GM12865 (cell line): ENCODE measurements at regions not wholly inside any gene's neighbourhood (a gene's known extent, or its start where the extent isn't known, plus 50 kb on each side); places are given as distances from the start of the nearest gene placed in this dataset.

Experiments
- DNase-seq: peaks from one replicate; pipeline ENCODE4 v3.0.0; 2010; ENCODE audit warnings: low read depth
- H3K4me3 ChIP-seq: 2 replicates; pipeline ENCODE4 v1.5.1; 2011; ENCODE audit warnings: mild to moderate bottlenecking, low read depth, low read length, control low read depth
- TF ChIP-seq, protein P1 (sequence below): IDR thresholded peaks from 2 replicates; pipeline ENCODE4 v1.5.1; 2011; ENCODE audit warnings: low read length, control low read depth, low read depth, inconsistent platforms; ENCODE audit not compliant: insufficient read depth; ENCODE audit errors: missing control alignments

DNA sequence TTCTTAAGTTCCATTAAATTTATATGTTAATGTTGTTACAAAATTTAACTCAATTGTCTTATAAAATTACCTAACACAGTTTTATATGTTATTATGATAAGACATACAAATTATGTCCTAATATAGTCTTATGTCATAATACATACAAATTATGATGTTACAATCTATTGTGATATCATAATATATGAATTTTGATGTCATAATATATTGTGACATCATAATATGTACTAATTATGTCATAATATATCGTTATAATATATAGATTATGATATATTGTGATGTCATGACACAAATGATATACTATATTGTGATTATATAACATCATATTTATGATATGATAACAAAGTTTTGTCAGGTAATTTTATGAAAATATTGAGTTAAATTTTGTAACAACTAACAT is 1789.6 kb downstream of the TP53TG3F start:
- H3K4me3 ChIP-seq: no peak overlapping the region
- TF ChIP-seq, protein P1, sequence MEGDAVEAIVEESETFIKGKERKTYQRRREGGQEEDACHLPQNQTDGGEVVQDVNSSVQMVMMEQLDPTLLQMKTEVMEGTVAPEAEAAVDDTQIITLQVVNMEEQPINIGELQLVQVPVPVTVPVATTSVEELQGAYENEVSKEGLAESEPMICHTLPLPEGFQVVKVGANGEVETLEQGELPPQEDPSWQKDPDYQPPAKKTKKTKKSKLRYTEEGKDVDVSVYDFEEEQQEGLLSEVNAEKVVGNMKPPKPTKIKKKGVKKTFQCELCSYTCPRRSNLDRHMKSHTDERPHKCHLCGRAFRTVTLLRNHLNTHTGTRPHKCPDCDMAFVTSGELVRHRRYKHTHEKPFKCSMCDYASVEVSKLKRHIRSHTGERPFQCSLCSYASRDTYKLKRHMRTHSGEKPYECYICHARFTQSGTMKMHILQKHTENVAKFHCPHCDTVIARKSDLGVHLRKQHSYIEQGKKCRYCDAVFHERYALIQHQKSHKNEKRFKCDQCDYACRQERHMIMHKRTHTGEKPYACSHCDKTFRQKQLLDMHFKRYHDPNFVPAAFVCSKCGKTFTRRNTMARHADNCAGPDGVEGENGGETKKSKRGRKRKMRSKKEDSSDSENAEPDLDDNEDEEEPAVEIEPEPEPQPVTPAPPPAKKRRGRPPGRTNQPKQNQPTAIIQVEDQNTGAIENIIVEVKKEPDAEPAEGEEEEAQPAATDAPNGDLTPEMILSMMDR: no peak
- no peak for DNase-seq

DNA sequence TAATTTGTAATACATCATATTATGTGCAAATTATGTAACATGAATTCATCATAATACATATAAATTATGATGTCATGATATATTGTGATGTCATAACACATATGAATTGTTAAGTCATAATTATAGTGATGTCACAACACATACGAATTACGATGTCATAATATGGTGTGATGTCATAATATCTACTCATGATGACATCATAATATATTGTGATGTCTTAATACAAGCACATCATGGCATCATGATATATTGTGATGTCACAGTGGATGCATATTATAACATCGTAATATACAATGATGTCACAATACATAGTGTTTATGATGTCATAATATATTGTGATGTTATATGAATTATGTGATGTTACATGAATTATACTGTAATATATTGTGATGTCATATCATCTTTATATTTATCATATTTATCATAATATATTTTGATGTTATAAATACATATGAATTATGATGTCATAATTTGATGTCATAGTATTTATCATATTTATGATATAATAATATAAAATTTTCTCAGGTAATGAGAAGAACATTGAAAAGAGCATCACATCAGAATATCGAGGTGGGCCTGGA is 1793.0 kb downstream of the TP53TG3F start:
- no peak for DNase-seq
- TF ChIP-seq, protein P1: no peak
- no peak overlapping the region for H3K4me3 ChIP-seq

GRCh38 chr16:35255186-35255803 is 1795.9 kb downstream of the TP53TG3F start:
- H3K4me3 ChIP-seq: no peak overlapping the region
- TF ChIP-seq, protein P1: no peak
- DNase-seq: no peak

GRCh38 chr16:35255816-35256215 is 1796.4 kb downstream of the TP53TG3F start:
- H3K4me3 ChIP-seq: no peak overlapping the region
- TF ChIP-seq, protein P1: no peak

GRCh38 chr16:35258381-35258780 is 1799.0 kb downstream of the TP53TG3F start:
- DNase-seq: no peak
- no peak overlapping the region for H3K4me3 ChIP-seq
- TF ChIP-seq, protein P1: no peak

More at GRCh38 chr16:35255816-35256215, 1796.4 kb downstream of the TP53TG3F start:
- no peak for DNase-seq

DNA sequence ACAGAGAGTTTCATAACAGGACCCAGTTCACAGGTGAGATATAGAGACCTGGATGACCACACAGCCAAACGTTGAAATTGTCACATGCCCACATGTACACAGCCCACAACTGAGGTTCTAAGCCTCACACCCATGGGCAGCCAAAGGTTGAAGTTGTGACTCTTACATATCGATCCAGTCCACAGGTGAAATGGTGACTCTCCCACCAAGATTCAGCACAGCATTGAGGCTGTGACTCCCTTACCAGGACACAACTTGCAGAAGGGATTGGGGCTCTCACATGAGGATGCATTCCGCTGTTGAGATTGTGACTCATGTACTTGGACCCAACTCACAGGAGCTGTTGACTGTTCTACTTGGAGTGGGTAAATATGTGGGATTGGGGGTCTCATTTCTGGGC is 1836.4 kb downstream of the TP53TG3F start:
- no peak for DNase-seq
- TF ChIP-seq, protein P1: no peak

More for the DNA sequence above, 1836.4 kb downstream of the TP53TG3F start:
- no peak overlapping the region for H3K4me3 ChIP-seq
